K562 (cell line): ENCODE measurements at regions not wholly inside any gene's neighbourhood (a gene's known extent, or its start where the extent isn't known, plus 50 kb on each side); places are given as distances from the start of the nearest gene placed in this dataset.

Source experiments
- ATAC-seq: fragments of 200-7000 bp; cut with Tn5 transposase; 3 replicates; pipeline ENCODE4 v1.9.1; 2020; ENCODE audit warnings: moderate library complexity
- BruUV-seq: library from RNA; stranded (reverse); fragments of 400-500 nt; replicated peaks from 2 replicates; lab custom pipeline; 2021; lab: Mats Ljungman, UMichigan
- CTCF ChIA-PET: fragments of 300-600 bp; formaldehyde crosslinking; extraction: SDS; loops from one replicate; lab custom pipeline; 2021; ENCODE audit warnings: low intra/inter-chr PET ratio; lab: Yijun Ruan, JAX
- POLR2A ChIA-PET: fragments of 300-600, 350-650 bp; sonication (Branson Sonifier 250); formaldehyde crosslinking; extraction: SDS; loops from one replicate; lab custom pipeline; 2021; ENCODE audit warnings: antibody characterized with exemption, inconsistent platforms; lab: Yijun Ruan, JAX
- DNase-seq, 4 experiments: peaks; one replicate each; pipeline versions ENCODE4 v3.0.0 to v3.0.0-alpha.2; 2011 to 2018; ENCODE audit warnings: low spot score in 3 of 4, mixed read lengths in 3 of 4; ENCODE audit errors: extremely low read depth in 1 of 4
- FAIRE-seq: peaks from 2 replicates; lab custom pipeline; 2011; peaks lifted over from hg19 to GRCh38; lab: Jason Lieb, UNC
- H2AFZ ChIP-seq: 2 replicates; pipeline ENCODE4 v1.6.0; 2011; ENCODE audit warnings: low read depth, low read length, control low read depth, inconsistent platforms
- H3K27ac ChIP-seq: fragments of 200-600 bp; 3 replicates; pipeline ENCODE4 v1.8.0; 2011; ENCODE audit warnings: low read depth, mild to moderate bottlenecking, control low read depth, inconsistent platforms, low read length, moderate library complexity, mixed read lengths; ENCODE audit errors: extremely low read depth
- H3K27me3 ChIP-seq, 2 experiments: fragments of 300-600 bp in 1 of 2; 2 replicates in 1 of 2; 3 replicates in 1 of 2; pipeline versions ENCODE4 v1.6.0 to v1.8.0; 2011; ENCODE audit warnings: inconsistent platforms in 2 of 2, low read length in 2 of 2, mild to moderate bottlenecking in 1 of 2, mixed read lengths in 1 of 2, moderate library complexity in 1 of 2; ENCODE audit not compliant: control insufficient read depth in 2 of 2, insufficient read depth in 2 of 2
- H3K36me3 ChIP-seq: fragments of 300-600 bp; 3 replicates; pipeline ENCODE4 v1.8.0; 2011; ENCODE audit warnings: mild to moderate bottlenecking, low read length, inconsistent platforms; ENCODE audit not compliant: control insufficient read depth, insufficient read depth
- H3K4me1 ChIP-seq, 2 experiments: fragments of 200-600 bp in 1 of 2; replicated peaks in 1 of 2; 2 replicates in 1 of 2; 3 replicates in 1 of 2; pipeline versions ENCODE4 v1.5.1 to v1.8.0; 2011; ENCODE audit warnings: inconsistent platforms in 2 of 2, low read length in 2 of 2, mild to moderate bottlenecking in 1 of 2, mixed read lengths in 1 of 2, moderate library complexity in 1 of 2; ENCODE audit not compliant: control insufficient read depth in 2 of 2, insufficient read depth in 2 of 2
- H3K4me2 ChIP-seq: 2 replicates; pipeline ENCODE4 v1.6.1; 2011; ENCODE audit warnings: low read length, control low read depth, inconsistent platforms, mixed read lengths; ENCODE audit not compliant: insufficient read depth
- H3K4me3 ChIP-seq: fragments of 200-600 bp; sonication (generic), shearing (Covaris generic); 2 replicates; pipeline ENCODE4 v1.5.1; 2016; ENCODE audit warnings: control low read depth, inconsistent platforms
- H3K79me2 ChIP-seq: fragments of 200-600 bp; 3 replicates; pipeline ENCODE4 v1.8.0; 2011; ENCODE audit warnings: low read length, inconsistent platforms; ENCODE audit not compliant: control insufficient read depth, insufficient read depth
- H3K9ac ChIP-seq, 2 experiments: 2 replicates each; pipeline versions ENCODE4 v1.6.0 to v1.6.1; 2011; ENCODE audit warnings: low read depth in 2 of 2, low read length in 2 of 2, control low read depth in 1 of 2, inconsistent platforms in 1 of 2, mild to moderate bottlenecking in 1 of 2, mixed read lengths in 1 of 2; ENCODE audit not compliant: insufficient read depth in 1 of 2
- H3K9me1 ChIP-seq: one replicate; pipeline ENCODE4 v1.6.0; 2011; ENCODE audit warnings: inconsistent platforms, mild to moderate bottlenecking, low read length, moderate library complexity; ENCODE audit not compliant: control insufficient read depth, insufficient read depth
- H3K9me3 ChIP-seq: replicated peaks from 2 replicates; pipeline ENCODE4 v1.5.1; 2011; ENCODE audit warnings: low read depth, low read length, inconsistent platforms; ENCODE audit not compliant: control insufficient read depth, insufficient read depth
- H4K20me1 ChIP-seq: replicated peaks from 2 replicates; pipeline ENCODE4 v1.6.1; 2011; ENCODE audit warnings: low read length, inconsistent platforms, mixed read lengths; ENCODE audit not compliant: control insufficient read depth, insufficient read depth
- ARID2 ChIP-seq: fragments of 450-650 bp; IDR thresholded peaks from 2 replicates; pipeline ENCODE4 v1.6.1; 2017; ENCODE audit warnings: antibody characterized with exemption, mild to moderate bottlenecking
- CREB3 ChIP-seq: fragments of 450-650 bp; conservative IDR thresholded peaks from 2 replicates; pipeline ENCODE4 v1.6.1; 2016; ENCODE audit warnings: missing genetic modification characterization, low read depth, mild to moderate bottlenecking, missing compliant biosample characterization, moderate library complexity
- DPF2 ChIP-seq: fragments of 450-650 bp; IDR thresholded peaks from 2 replicates; pipeline ENCODE4 v1.6.1; 2016
- HMG20B ChIP-seq: fragments of 250-450 bp; sonication (Bioruptor Pico); IDR thresholded peaks from 2 replicates; pipeline ENCODE4 v1.5.0; 2021; ENCODE audit warnings: mild to moderate bottlenecking
- KAT7 ChIP-seq: sonication (generic); formaldehyde crosslinking; IDR thresholded peaks from 2 replicates; pipeline ENCODE4 v1.8.0; 2022; ENCODE audit warnings: missing genetic modification reagents, mild to moderate bottlenecking, borderline replicate concordance
- KDM2B ChIP-seq: fragments of 250-450 bp; sonication (Bioruptor Pico); IDR thresholded peaks from 2 replicates; pipeline ENCODE4 v1.8.0; 2021; ENCODE audit warnings: mild to moderate bottlenecking, moderate library complexity
- MNT ChIP-seq, 2 experiments: fragments of 450-650 bp; conservative IDR thresholded peaks; 2 replicates each; pipeline ENCODE4 v1.6.1; 2017; ENCODE audit warnings: mild to moderate bottlenecking in 2 of 2, moderate library complexity in 2 of 2
- NCOA4 ChIP-seq: fragments of 450-650 bp; IDR thresholded peaks from 2 replicates; pipeline ENCODE4 v1.6.1; 2018; ENCODE audit warnings: mild to moderate bottlenecking; ENCODE audit not compliant: partially characterized antibody
- NR2C1 ChIP-seq, 2 experiments: fragments of 450-650 bp; IDR thresholded peaks; 2 replicates each; pipeline ENCODE4 v1.6.1; 2017; ENCODE audit warnings: mild to moderate bottlenecking in 2 of 2, antibody characterized with exemption in 1 of 2, inconsistent platforms in 1 of 2, missing compliant biosample characterization in 1 of 2, missing genetic modification characterization in 1 of 2
- POLR2H ChIP-seq: IDR thresholded peaks from 2 replicates; pipeline ENCODE4 v1.6.1; 2016; ENCODE audit warnings: missing genetic modification characterization, low read depth, mild to moderate bottlenecking, control low read depth, missing compliant biosample characterization, moderate library complexity
- RAD21 ChIP-seq, 2 experiments: fragments of 250-450 bp in 1 of 2; fragments of 450-650 bp in 1 of 2; sonication (Bioruptor Pico) in 1 of 2; formaldehyde crosslinking in 1 of 2; IDR thresholded peaks in 1 of 2; conservative IDR thresholded peaks in 1 of 2; 2 replicates each; pipeline versions ENCODE4 v1.4.0 to v1.8.0; 2020 to 2022; ENCODE audit warnings: mild to moderate bottlenecking in 2 of 2, moderate library complexity in 1 of 2
- SAFB2 ChIP-seq: fragments of 200-400 bp; formaldehyde crosslinking; IDR thresholded peaks from 2 replicates; pipeline ENCODE4 v1.6.1; 2018; ENCODE audit warnings: borderline replicate concordance, low read length, low read depth, moderate library complexity; ENCODE audit not compliant: severe bottlenecking
- SMARCC2 ChIP-seq: fragments of 450-650 bp; IDR thresholded peaks from 2 replicates; pipeline ENCODE4 v1.6.1; 2017; ENCODE audit warnings: antibody characterized with exemption, moderate library complexity, mild to moderate bottlenecking, low read depth
- YBX1 ChIP-seq: fragments of 450-650 bp; IDR thresholded peaks from 2 replicates; pipeline ENCODE4 v1.7.1; 2016; ENCODE audit warnings: mild to moderate bottlenecking
- ZNF23 ChIP-seq: fragments of 250-450 bp; sonication (Bioruptor Pico); IDR thresholded peaks from 2 replicates; pipeline ENCODE4 v1.4.0; 2020; ENCODE audit warnings: mild to moderate bottlenecking
- WGBS: fragments of 100-300 bp; shearing (Covaris generic); methylation state at CpG from one replicate; pipeline ENCODE4 v1.1.6; 2016; ENCODE audit warnings: low coverage, mixed read lengths; ENCODE audit not compliant: insufficient coverage; ENCODE audit errors: missing lambda C conversion rate; 5-methylcytosine and 5-hydroxymethylcytosine counted together
- in situ Hi-C: fragments of 300-500 bp; cut with MboI; formaldehyde crosslinking; loops from 4 replicates; pipeline ENCODE4 v1.15.0; 2018; ENCODE audit warnings: inconsistent platforms, mixed read lengths
- intact Hi-C: fragments of 100-400 bp; cut with micrococcal nuclease; formaldehyde crosslinking; loops from 2 replicates; pipeline ENCODE4 v1.14.2; 2022
- TF ChIP-seq, protein P1 (sequence below): fragments of 250-450 bp; sonication (Bioruptor Pico); IDR thresholded peaks from 2 replicates; pipeline ENCODE4 v1.5.0; 2020; ENCODE audit warnings: mild to moderate bottlenecking, borderline replicate concordance

DNA sequence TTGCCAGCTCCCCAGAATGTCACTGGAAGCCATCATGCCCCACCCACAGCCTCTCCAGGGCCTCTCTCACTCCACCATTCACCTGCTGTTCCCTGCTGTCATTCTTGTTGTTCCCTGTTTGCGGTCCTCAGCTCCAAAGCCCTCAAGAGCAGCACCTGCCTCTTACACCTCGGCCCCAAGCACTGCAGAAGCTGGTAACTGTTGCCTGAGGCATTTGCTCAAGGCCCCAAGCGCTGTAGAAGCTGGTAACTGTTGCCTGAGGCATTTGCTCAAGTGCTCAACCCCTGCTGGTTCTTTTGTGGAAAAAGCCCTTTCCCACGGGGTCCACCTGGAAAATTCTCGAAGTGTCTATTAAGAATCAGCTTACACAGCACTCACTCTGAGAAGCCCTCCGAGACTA, 78.0 kb downstream of the ARL6IP4 start:
- no peaks in the 10 kb centered on the region for H3K9me1 ChIP-seq
- ATAC-seq (no peak), DNase-seq (no peak), FAIRE-seq (no peak)
- no peak overlapping the region for H3K4me2 ChIP-seq
- no peak overlapping the region for H3K27ac ChIP-seq
- H3K36me3 ChIP-seq: no peaks in the 10 kb centered on the region
- POLR2A ChIA-PET: interaction anchor here (0.7 to 3.7 kb wide), 4 partner anchors 11 to 35 kb away, joined by 3 to 23 read pairs (median 4); no protein-coding TSS in a partner anchor
- H3K4me1 ChIP-seq: peaks cover 18 to 20% of the 10 kb centered on the region in 2 experiments; a peak in 4 of 5 replicates
- intact Hi-C loops: no loop called here
- no peak overlapping the region for H3K4me3 ChIP-seq
- CTCF ChIA-PET: no interaction called here
- H3K79me2 ChIP-seq: no peaks in the 10 kb centered on the region
- no peaks in the 10 kb centered on the region; the same call in 1 of the 2 replicates for H4K20me1 ChIP-seq
- H3K9me3 ChIP-seq: no peaks in the 10 kb centered on the region
- no peak overlapping the region for H3K9ac ChIP-seq
- H3K27me3 ChIP-seq: no peaks in the 10 kb centered on the region
- BruUV-seq: no TSS peak
- in situ Hi-C loops: no loop called here
- WGBS: 35% methylated on average over 6 of the region's 6 CpGs
- H2AFZ ChIP-seq: no peak overlapping the region
- TF ChIP-seq MNT (conservative IDR thresholded peaks at IDR 0.05) (no peak), ZNF23 (CRISPR knock-in tag) (no peak), YBX1 (no peak), NCOA4 (no peak), KDM2B (CRISPR knock-in tag) (no peak), NR2C1 (IDR thresholded peaks at IDR 0.05) (no peak), NR2C1 (tag; IDR thresholded peaks at IDR 0.05) (no peak), CREB3 (tag) (no peak), SMARCC2 (no peak), DPF2 (no peak), RAD21 (CRISPR knock-in tag; conservative IDR thresholded peaks at IDR 0.05 in 1 of 2, IDR thresholded peaks at IDR 0.05 in 1 of 2) (no peak), POLR2H (tag) (no peak), HMG20B (CRISPR knock-in tag) (no peak), ARID2 (no peak), KAT7 (CRISPR knock-in tag) (no peak), SAFB2 (no peak)
- TF ChIP-seq, protein P1, sequence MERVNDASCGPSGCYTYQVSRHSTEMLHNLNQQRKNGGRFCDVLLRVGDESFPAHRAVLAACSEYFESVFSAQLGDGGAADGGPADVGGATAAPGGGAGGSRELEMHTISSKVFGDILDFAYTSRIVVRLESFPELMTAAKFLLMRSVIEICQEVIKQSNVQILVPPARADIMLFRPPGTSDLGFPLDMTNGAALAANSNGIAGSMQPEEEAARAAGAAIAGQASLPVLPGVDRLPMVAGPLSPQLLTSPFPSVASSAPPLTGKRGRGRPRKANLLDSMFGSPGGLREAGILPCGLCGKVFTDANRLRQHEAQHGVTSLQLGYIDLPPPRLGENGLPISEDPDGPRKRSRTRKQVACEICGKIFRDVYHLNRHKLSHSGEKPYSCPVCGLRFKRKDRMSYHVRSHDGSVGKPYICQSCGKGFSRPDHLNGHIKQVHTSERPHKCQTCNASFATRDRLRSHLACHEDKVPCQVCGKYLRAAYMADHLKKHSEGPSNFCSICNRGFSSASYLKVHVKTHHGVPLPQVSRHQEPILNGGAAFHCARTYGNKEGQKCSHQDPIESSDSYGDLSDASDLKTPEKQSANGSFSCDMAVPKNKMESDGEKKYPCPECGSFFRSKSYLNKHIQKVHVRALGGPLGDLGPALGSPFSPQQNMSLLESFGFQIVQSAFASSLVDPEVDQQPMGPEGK (CRISPR knock-in tag): no peak
- TF ChIP-seq, all 486 proteins: peak for 0
